Hepatocyte (in vitro differentiated cells): ENCODE measurements at regions not wholly inside any gene's neighbourhood (a gene's known extent, or its start where the extent isn't known, plus 50 kb on each side); places are given as distances from the start of the nearest gene placed in this dataset.

Experiments
- CTCF ChIP-seq: fragments of 200-600 bp; sonication (generic); IDR thresholded peaks from 2 replicates; pipeline ENCODE4 v1.5.1; 2016; ENCODE audit warnings: antibody characterized with exemption, mild to moderate bottlenecking; ENCODE audit not compliant: poor library complexity
- EZH2 ChIP-seq: fragments of 200-600 bp; sonication (generic); IDR thresholded peaks from 2 replicates; pipeline ENCODE4 v1.6.1; 2016; ENCODE audit warnings: antibody characterized with exemption, mild to moderate bottlenecking, borderline replicate concordance

DNA sequence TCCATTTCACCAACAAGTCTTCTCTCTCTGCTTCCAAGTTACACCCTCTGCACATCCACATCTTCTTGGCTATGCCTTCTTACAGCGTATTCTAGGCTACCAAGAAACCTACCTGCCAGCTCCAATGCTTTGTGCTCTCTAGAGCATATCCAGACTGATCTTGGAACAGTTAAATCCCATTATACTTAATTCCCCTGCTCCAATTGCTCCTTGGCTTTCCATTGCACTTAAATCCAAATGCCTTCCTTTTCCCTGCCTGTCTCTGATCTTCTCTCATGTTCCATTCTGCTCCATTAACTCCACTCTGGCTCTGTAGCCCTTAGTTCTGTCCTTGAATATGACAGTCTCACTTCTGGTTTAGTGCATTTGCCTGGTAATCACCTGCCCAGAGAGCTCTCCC, 322.4 kb downstream of the LRRC70 start:
- TF ChIP-seq CTCF (no peak), EZH2 (no peak)
